ENCODE measurements at regions not wholly inside any gene's neighbourhood (a gene's known extent, or its start where the extent isn't known, plus 50 kb on each side); places are given as distances from the start of the nearest gene placed in this dataset.

DNA sequence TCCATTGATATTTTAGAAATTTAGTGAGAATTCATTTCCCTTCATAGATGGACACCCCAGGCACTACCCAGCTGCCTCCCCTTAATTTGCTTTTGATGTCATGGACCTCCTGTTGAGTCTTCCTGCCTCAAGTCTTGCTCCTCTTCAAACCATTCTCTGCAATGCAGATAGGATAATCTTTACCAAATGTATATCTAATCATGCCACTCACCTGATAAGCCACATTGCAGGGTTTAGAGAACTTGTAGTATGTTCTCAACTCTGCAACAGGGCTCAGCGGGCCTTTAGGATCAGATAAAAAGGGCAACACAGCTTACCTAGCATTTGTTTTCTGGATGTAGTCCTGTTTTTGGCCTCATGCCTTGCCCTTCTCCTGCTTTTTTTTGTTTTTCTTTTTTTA is 234.5 kb downstream of the EMP1 start:
- no peak for DNase-seq (ENCODE audit: low spot score)
- TF ChIP-seq, protein P1, sequence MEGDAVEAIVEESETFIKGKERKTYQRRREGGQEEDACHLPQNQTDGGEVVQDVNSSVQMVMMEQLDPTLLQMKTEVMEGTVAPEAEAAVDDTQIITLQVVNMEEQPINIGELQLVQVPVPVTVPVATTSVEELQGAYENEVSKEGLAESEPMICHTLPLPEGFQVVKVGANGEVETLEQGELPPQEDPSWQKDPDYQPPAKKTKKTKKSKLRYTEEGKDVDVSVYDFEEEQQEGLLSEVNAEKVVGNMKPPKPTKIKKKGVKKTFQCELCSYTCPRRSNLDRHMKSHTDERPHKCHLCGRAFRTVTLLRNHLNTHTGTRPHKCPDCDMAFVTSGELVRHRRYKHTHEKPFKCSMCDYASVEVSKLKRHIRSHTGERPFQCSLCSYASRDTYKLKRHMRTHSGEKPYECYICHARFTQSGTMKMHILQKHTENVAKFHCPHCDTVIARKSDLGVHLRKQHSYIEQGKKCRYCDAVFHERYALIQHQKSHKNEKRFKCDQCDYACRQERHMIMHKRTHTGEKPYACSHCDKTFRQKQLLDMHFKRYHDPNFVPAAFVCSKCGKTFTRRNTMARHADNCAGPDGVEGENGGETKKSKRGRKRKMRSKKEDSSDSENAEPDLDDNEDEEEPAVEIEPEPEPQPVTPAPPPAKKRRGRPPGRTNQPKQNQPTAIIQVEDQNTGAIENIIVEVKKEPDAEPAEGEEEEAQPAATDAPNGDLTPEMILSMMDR (IDR thresholded peaks at IDR 0.05; ENCODE audit: extremely low read depth, missing control alignments), result no peak

DNA sequence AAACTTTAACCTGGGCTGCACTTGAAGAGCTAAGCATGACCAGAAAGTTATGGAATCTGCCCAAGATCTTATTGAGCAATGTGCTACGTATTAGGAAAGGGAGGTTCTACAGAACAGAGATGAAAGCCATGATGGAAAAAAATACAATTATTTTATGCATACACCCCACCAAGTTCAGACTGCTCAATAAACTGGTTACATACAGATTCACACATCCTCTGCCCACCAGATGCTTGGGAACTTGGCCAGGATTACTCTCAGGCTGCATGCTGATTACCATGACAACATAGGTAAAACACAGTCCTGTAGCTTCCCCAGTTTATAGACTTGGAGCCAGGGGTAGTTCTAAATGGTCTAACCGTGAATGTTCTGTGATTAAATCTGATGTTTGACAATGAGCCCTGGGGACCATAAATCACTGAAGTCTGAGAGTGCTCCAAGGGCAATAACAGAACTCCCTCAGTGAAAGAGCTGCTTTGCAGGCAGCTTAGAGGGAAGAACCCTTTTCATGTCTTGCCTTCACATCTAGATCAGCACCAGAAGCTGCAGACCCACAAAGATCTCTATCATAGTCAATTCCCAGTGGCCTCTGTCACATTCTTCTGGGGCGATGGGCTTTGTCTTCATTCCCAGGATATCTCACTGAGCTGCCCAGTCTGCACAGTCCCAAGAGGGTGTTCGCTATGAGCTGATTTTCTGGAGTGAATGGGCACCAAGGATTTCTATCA is 232.2 kb downstream of the EMP1 start:
- no peak for DNase-seq (ENCODE audit: low spot score)
- TF ChIP-seq, protein P1 (IDR thresholded peaks at IDR 0.05; ENCODE audit: extremely low read depth, missing control alignments), result no peak

- no peak for DNase-seq (ENCODE audit: low spot score)
- TF ChIP-seq, protein P1 (IDR thresholded peaks at IDR 0.05; ENCODE audit: extremely low read depth, missing control alignments), result no peak
These were observed 229.2 kb downstream of the EMP1 start for GRCh38 chr12:13425766-13426165.

- TF ChIP-seq, protein P1 (IDR thresholded peaks at IDR 0.05; ENCODE audit: extremely low read depth, missing control alignments), result no peak
- no peak for DNase-seq (ENCODE audit: low spot score)
These were observed 225.8 kb downstream of the EMP1 start for GRCh38 chr12:13422291-13422690.

GRCh38 chr12:13417516-13417915 is 221.0 kb downstream of the EMP1 start:
- TF ChIP-seq, protein P1 (IDR thresholded peaks at IDR 0.05; ENCODE audit: extremely low read depth, missing control alignments), result no peak
- no peak for DNase-seq (ENCODE audit: low spot score)

DNA sequence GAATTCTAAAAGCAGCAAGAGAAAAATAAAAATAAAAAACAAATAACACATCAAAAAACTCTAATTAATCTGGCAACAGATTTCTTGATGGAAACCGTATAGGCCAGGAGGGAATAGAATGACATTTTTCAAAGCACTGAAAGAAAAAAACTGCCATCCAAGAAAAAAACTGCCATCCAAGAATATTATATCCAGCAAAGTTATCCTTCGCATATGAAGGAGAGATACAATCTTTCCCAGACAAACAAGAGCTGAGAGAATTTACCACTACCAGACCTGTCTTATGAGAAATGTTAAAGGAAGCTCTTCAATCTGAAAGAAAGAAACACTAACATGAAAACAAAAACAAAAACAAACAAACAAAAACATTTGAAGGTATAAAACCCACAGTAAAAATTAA is 214.8 kb downstream of the EMP1 start:
- TF ChIP-seq, protein P1 (IDR thresholded peaks at IDR 0.05; ENCODE audit: extremely low read depth, missing control alignments), result no peak
- no peak for DNase-seq (ENCODE audit: low spot score)

GRCh38 chr12:13405961-13406703 is 209.6 kb downstream of the EMP1 start:
- no peak for DNase-seq (ENCODE audit: low spot score)
- TF ChIP-seq, protein P1 (IDR thresholded peaks at IDR 0.05; ENCODE audit: extremely low read depth, missing control alignments), result no peak
